Stimulated activated naive CD8-positive, alpha-beta T cell treated with anti-CD3 and anti-CD28 coated beads, Interleukin-15, Interleukin-2, amounts not matched to agents 100 ng/mL and 50 ng/mL, for 24 hours (primary cell): ENCODE measurements at regions not wholly inside any gene's neighbourhood (a gene's known extent, or its start where the extent isn't known, plus 50 kb on each side); places are given as distances from the start of the nearest gene placed in this dataset.
"Not testable (repeated sequence)": the region's sequence is repeated elsewhere in the genome, so short reads cannot be mapped to it uniquely, and the experiment has no call there.

Source experiments
- H3K27ac Mint-ChIP-seq: one replicate; pipeline ENCODE4 v1.8.0; 2021; ENCODE audit warnings: mild to moderate bottlenecking, mixed read lengths
- H3K27me3 Mint-ChIP-seq: one replicate; pipeline ENCODE4 v1.8.0; 2021; ENCODE audit warnings: mixed read lengths
- H3K36me3 Mint-ChIP-seq: one replicate; pipeline ENCODE4 v1.8.0; 2021; ENCODE audit warnings: low read depth, mixed read lengths
- H3K4me1 Mint-ChIP-seq: one replicate; pipeline ENCODE4 v1.8.0; 2021; ENCODE audit warnings: low read depth, mixed read lengths
- H3K4me3 Mint-ChIP-seq: one replicate; pipeline ENCODE4 v1.8.0; 2021; ENCODE audit warnings: mild to moderate bottlenecking, mixed read lengths
- H3K9me3 Mint-ChIP-seq: one replicate; pipeline ENCODE4 v1.8.0; 2021; ENCODE audit warnings: mixed read lengths

DNA sequence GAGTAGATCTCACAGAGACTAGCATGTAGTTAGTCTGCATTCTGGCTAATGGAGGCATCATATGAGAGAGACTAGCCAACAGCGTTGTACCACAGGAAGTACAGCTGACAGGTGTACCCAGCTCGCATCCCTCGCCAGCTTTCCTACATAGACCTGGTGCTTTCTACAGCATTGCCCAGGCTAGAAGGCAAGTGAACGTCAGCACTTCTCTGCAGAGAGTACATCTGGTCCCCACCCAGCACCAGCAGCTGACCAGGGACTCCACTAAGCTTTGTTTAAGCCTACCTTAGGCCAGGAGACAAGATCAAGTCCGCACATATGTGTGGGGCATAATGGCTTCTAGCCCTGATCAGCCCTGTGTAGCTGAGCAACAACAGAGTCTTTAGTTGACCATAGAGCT lies 1692.9 kb downstream of the SPATA31A7 start:
- not testable (repeated sequence) for H3K9me3 Mint-ChIP-seq, H3K4me3 Mint-ChIP-seq, H3K27ac Mint-ChIP-seq, H3K36me3 Mint-ChIP-seq, H3K4me1 Mint-ChIP-seq
- H3K27me3 Mint-ChIP-seq, result peaks cover 23% of the 10 kb centered on the region

DNA sequence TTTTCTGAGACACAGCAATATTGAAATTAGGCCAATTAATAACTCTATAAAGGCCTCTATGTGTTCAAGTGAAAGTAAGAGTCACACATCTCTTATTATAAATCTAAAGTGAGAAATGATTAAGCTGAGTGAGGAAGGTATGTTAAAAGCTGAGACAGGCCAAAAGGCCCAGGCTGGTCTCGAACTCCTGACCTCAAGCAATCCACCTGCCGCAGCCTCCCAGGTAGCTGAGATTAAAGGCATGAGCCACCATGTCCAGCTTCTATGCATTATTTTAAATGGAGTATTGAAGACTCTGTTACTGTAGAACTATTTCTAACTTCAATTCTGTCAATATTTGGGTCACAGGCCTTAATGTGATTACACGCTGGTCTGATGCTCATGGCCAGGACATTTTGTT lies 1706.9 kb downstream of the SPATA31A7 start:
- H3K9me3 Mint-ChIP-seq, H3K4me3 Mint-ChIP-seq, H3K36me3 Mint-ChIP-seq, H3K27me3 Mint-ChIP-seq, H3K4me1 Mint-ChIP-seq, H3K27ac Mint-ChIP-seq: not testable (repeated sequence)

DNA sequence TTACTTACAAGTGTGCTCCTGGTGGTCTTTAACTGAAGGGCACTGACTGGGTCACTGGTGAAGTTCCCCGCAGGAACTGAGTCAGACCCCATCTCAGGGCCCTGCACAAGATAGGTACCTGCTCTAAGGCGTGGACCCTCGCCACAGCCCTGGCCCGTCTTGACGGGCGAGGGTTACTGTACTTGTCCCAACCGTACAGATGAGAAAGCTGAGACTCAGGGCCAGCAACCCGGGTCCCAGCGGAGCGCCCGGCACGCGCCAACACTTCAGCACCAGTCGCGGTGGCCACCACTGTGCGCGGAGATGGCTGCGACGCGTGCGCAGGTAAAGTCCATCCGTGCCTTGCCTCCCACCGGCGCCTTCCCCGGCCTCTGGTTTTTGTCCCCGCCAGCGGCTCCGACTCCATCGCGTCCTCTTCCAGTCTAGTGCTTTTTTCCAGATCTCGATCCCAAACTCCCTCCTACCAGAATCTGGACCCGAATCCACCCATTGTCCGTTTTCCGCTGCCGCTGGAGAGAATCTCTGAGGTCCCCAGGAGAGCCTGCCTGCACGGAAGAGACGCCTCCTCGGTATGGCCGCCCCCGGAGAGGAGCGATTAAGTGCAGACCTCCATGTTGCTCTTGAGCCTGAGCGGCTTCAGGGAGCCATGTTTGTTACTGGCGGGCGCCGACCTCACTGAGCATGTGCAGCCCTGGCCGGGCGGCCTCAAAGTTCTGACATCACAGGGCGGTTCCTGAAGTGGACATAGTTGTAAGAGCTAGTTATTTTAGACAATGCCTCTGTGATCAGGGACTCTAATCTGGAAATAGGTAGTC lies 1707.8 kb downstream of the SPATA31A7 start:
- not testable (repeated sequence) for H3K27ac Mint-ChIP-seq, H3K9me3 Mint-ChIP-seq, H3K36me3 Mint-ChIP-seq, H3K27me3 Mint-ChIP-seq, H3K4me1 Mint-ChIP-seq, H3K4me3 Mint-ChIP-seq

DNA sequence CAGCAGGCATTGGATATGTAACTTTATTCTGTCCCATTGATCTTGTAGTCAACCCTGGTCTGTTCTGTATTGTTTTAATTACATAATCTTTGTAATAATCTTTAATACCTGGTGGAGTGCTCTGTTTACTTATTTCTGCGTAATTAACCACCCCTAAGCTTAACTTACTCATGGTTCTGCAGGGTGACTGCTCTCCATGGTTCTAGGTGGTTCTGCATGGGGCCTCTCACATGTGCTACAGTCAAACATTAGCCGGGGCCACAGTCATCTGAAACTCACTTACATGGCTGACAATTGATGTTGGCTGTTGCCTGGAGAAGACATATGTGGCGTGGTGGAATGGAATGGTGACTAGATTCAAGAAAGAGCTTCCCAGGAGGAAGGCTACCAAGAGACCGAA lies 1709.8 kb downstream of the SPATA31A7 start:
- H3K36me3 Mint-ChIP-seq, H3K4me3 Mint-ChIP-seq, H3K4me1 Mint-ChIP-seq, H3K9me3 Mint-ChIP-seq, H3K27me3 Mint-ChIP-seq, H3K27ac Mint-ChIP-seq: not testable (repeated sequence)

DNA sequence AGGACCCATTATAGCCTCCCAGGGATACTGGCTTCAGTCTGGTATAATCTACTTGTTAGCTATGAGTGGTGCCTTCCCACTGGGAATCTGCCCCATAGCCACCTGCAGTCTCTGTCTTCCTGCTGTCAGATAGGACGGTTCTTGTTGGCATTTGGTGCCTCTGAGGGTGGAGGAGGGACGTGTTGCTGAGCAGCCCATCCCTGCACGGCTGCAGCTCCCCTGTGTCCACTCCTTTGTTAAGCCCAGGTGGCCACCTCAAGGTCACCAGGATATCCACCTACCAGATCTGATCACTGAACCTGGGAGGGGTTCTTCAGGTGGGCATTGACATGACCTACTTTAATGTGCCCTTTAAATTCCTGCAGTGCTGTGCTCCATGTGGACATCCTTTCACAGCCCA lies 1714.2 kb downstream of the SPATA31A7 start:
- H3K27ac Mint-ChIP-seq, H3K27me3 Mint-ChIP-seq, H3K4me1 Mint-ChIP-seq, H3K36me3 Mint-ChIP-seq, H3K4me3 Mint-ChIP-seq, H3K9me3 Mint-ChIP-seq: not testable (repeated sequence)

DNA sequence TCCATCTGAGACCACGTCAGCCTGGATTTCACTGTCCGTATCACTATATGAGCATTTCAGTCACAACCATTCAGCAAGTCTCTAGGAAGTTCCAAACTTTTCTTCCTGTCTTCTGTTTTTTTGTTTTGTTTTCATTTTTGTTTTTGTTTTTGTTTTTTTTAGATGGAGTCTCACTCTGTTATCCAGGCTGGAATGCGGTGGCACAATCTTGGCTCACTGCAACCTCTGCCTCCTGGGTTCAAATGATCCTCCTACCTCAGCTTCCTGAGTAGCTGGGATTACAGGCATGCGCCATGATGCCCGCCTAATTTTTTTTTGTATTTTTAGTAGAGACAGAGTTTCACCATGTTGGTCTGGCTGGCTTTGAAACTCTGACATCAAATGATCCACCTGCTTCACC lies 1715.9 kb downstream of the SPATA31A7 start:
- H3K36me3 Mint-ChIP-seq, H3K4me3 Mint-ChIP-seq, H3K27ac Mint-ChIP-seq, H3K9me3 Mint-ChIP-seq, H3K4me1 Mint-ChIP-seq, H3K27me3 Mint-ChIP-seq: not testable (repeated sequence)

DNA sequence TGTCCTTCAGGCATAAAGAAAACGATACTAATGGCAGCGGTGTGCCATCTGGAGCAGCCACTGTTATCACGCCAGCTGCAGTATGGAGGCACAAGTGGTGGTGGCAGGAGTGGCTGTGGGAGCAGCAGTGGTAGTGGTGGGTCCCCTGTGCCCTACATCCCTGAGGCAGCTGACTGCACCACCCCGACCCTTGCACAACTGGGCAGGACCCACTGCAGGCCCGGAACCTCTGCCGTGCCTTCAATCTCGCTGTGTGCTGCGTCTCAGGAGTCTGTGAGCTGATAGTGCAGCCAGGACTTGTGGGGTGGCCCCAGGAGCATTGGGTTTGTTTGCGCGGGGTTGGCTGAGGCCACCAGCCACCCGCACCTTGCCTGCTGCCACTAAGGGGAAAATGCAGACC lies 1718.0 kb downstream of the SPATA31A7 start:
- H3K9me3 Mint-ChIP-seq, H3K27me3 Mint-ChIP-seq, H3K4me1 Mint-ChIP-seq, H3K27ac Mint-ChIP-seq, H3K4me3 Mint-ChIP-seq, H3K36me3 Mint-ChIP-seq: not testable (repeated sequence)

DNA sequence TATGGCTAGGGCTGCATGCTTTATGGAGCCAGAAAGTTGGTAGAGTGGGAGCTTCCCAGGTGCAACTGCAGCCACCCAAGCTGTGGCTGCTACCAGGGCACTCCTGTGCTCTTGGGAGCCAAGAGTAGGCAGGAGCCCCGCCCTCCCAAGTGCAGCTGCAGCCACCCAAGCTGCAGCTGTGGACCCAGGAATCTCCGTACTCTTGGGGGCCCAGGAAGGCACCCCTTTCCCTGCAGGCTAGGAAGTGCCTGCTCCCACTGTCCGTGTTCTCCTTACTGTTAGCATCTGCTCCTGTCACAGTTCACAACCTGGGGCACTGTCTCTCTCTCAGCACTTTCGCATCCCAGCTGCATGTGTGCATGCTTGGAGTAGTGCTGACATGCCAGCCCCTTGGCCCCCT lies 1718.4 kb downstream of the SPATA31A7 start:
- not testable (repeated sequence) for H3K27me3 Mint-ChIP-seq, H3K27ac Mint-ChIP-seq, H3K4me3 Mint-ChIP-seq, H3K36me3 Mint-ChIP-seq, H3K9me3 Mint-ChIP-seq, H3K4me1 Mint-ChIP-seq

DNA sequence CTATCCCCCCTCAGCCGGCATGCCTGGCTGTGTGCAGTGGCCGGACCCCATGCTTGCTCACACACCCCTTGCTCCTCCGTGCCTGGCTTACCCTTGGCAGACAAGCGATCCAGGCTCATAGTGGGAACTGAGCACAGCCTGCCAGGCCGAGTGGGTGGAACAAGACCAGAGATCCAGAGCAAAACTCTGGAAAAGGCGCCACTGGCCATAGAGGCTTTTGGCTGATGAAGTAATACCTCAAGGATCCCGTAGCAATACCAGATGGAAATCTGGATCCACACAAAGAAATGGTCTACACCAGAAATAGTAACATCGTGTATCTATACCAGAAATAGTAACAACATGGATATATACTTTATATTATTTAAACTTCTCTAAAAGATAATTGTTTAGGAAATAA lies 1719.6 kb downstream of the SPATA31A7 start:
- H3K27me3 Mint-ChIP-seq, H3K27ac Mint-ChIP-seq, H3K9me3 Mint-ChIP-seq, H3K36me3 Mint-ChIP-seq, H3K4me3 Mint-ChIP-seq, H3K4me1 Mint-ChIP-seq: not testable (repeated sequence)

DNA sequence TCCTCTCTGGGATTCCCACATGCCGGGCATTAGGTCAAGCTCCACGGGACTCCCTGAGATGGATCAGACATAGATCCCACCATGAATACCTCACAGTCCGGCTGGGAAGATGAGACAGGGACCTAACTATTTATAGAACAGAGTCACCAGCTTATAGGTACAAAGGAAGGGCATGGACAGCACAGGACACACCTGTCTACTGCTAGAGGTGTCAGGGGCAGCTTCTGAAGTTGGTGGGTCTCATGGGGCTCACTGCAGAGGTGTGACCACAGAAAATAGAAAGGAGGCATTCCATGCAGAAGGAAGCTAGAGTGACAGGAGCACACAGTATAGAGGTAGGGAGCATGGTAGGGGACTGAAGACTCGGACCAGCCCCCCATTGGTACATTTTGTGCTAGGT lies 1722.4 kb downstream of the SPATA31A7 start:
- not testable (repeated sequence) for H3K4me1 Mint-ChIP-seq, H3K27me3 Mint-ChIP-seq, H3K27ac Mint-ChIP-seq, H3K9me3 Mint-ChIP-seq, H3K4me3 Mint-ChIP-seq, H3K36me3 Mint-ChIP-seq

DNA sequence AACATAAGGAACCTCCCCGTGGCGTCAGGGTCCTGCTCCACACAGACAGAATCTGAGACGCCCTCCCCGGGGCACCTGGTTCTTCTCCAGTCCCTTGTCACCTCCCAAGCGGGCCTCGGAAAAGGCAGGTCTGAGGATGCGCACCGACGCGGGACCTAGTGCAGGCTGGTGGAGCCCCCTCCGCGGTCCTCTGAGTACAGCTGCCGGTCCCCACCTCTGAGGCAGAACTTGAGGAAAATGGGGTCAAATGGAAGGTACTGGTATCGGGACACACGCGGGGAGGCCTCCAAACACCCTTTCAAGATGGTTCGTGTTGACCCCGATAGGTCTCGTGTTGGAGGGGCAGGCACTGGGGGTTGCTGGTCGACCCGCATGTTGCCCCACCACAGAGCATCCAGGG lies 1725.3 kb downstream of the SPATA31A7 start:
- H3K27me3 Mint-ChIP-seq, H3K4me1 Mint-ChIP-seq, H3K9me3 Mint-ChIP-seq, H3K27ac Mint-ChIP-seq, H3K36me3 Mint-ChIP-seq, H3K4me3 Mint-ChIP-seq: not testable (repeated sequence)

DNA sequence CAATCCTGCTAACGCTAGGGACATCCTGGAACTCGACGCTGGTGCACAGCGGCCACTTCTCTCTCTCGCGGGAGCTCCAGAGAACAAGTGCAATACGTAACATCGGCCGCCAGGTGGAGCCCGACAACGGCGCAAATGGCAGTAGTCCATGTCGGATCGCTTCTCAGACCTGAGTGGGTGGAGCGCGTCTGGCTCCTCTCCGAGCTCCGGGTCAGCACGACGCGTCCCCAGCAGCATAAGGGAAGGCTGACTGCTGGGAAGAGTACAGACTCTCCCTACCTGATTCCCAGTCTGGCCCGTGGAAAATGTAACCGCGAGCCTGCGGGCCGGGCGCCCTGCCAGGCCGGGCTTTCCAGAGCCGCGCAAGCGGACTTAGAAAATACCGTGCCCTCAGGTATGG lies 1725.8 kb downstream of the SPATA31A7 start:
- H3K27ac Mint-ChIP-seq, H3K27me3 Mint-ChIP-seq, H3K4me1 Mint-ChIP-seq, H3K9me3 Mint-ChIP-seq, H3K36me3 Mint-ChIP-seq, H3K4me3 Mint-ChIP-seq: not testable (repeated sequence)

DNA sequence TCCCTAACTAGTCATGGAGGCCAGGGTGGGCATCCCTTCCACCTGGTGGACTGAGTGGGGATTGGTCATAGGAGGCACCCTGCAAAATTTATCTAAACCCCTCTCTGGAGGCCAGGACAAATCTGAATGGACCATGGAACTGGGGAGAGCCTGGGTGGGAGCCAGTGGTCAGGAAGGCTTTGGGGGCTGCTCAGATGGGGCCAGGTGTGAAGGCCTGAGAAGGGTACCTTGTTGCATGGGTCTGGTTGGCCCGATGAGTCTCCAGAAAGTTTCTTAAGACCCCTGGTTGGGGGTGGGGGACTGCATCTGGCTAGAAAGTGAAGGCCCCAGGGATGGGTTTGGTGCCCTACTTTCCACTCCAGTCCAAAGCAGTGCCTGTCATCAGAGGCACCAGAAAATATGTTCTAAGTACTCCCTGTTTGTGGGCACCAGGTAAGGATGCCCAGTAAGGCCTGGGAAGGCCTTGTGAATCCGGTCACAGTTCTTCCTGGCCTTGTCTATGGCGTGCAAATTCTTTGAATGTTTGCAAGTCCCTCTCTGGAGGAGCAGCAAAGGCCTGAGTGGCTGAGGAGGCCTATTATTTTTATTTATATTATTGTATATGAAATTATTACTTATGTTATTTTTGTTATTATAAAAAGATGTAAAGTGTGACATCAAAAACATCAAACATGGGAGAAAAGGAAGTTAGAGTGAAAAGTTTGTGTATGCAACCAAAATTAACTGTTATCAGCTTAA lies 1729.0 kb downstream of the SPATA31A7 start:
- H3K27ac Mint-ChIP-seq, H3K9me3 Mint-ChIP-seq, H3K4me1 Mint-ChIP-seq, H3K27me3 Mint-ChIP-seq, H3K4me3 Mint-ChIP-seq, H3K36me3 Mint-ChIP-seq: not testable (repeated sequence)

DNA sequence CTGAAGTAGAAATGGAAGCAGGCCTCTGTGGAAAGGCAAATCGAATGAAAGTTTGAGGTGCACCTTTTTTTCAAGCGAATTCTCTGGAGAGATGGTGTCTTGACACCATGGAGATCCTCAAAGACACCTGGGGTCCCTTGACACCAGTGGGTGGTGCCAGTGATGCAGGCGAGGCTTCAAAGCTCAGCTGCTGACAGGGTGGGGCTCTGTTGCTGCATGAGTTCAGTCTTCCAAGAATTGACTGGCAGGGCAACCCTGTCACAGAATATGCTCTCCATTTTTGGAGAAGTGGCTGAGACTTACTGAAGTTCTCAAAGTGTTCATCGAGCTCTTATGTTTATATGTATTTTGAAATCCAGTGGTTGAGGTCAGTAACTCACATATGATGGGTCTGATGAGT lies 1741.6 kb downstream of the SPATA31A7 start:
- not testable (repeated sequence) for H3K4me1 Mint-ChIP-seq, H3K36me3 Mint-ChIP-seq, H3K4me3 Mint-ChIP-seq, H3K27ac Mint-ChIP-seq, H3K27me3 Mint-ChIP-seq, H3K9me3 Mint-ChIP-seq

DNA sequence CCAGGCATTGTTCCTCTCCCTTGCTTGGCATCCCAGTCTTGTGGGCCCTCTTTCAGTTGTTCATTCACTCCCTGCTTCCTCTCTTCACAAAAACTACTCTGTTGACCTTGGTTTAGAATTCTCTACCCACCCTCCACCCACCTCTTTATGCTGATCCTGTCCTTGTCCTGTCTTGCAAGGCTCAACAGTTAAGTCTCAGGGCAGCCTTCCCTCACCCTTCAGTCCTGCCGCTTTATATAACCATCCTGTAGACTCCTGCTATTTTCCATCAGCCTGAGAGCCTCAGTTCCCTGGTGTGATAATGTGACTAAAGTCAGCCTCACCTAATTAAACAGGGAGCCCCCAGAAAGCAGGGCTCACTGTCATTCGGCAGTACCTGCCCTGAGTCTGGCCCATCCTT lies 1763.0 kb downstream of the SPATA31A7 start:
- not testable (repeated sequence) for H3K27me3 Mint-ChIP-seq, H3K9me3 Mint-ChIP-seq, H3K27ac Mint-ChIP-seq, H3K4me3 Mint-ChIP-seq, H3K36me3 Mint-ChIP-seq, H3K4me1 Mint-ChIP-seq
